Body of pancreas (tissue), 4 donors: ENCODE measurements at regions not wholly inside any gene's neighbourhood (a gene's known extent, or its start where the extent isn't known, plus 50 kb on each side); places are given as distances from the start of the nearest gene placed in this dataset.

ENCODE experiments used
- ATAC-seq: fragments of 150-250 bp; one replicate; pipeline ENCODE4 v1.9.1; 2016
- DNase-seq, 4 donors: peaks; one replicate each; pipeline ENCODE4 v3.0.0-alpha.2; 2019
- H3K27ac ChIP-seq, 4 donors: fragments of 200-600 bp; sonication (generic); 1 replicate in 3 of 4; 2 replicates in 1 of 4; pipeline versions ENCODE4 v1.5.1 to v1.6.1; 2016 to 2019; ENCODE audit warnings: mild to moderate bottlenecking in 1 of 4, mixed read lengths in 1 of 4, moderate library complexity in 1 of 4
- H3K27me3 ChIP-seq, 2 donors: fragments of 200-600 bp; sonication (generic); one replicate each; pipeline ENCODE4 v1.6.0; 2016; ENCODE audit warnings: mild to moderate bottlenecking in 1 of 2
- H3K36me3 ChIP-seq, 2 donors: fragments of 200-600 bp; sonication (generic); replicated peaks in 1 of 2; 2 replicates each; pipeline ENCODE4 v1.5.1; 2016; ENCODE audit warnings: low read depth in 2 of 2; ENCODE audit not compliant: insufficient read depth in 1 of 2
- H3K4me1 ChIP-seq: fragments of 200-600 bp; sonication (generic); one replicate; pipeline ENCODE4 v1.6.0; 2016
- H3K4me3 ChIP-seq, 2 donors: fragments of 200-600 bp; sonication (generic); 1 replicate in 1 of 2; 2 replicates in 1 of 2; pipeline ENCODE4 v1.5.1; 2016 to 2019
- H3K9me3 ChIP-seq, 3 donors: fragments of 200-600 bp; sonication (generic); 1 replicate in 2 of 3; 2 replicates in 1 of 3; pipeline ENCODE4 v1.5.1; 2016
- CTCF ChIP-seq, 7 experiments: fragments of 450-650 bp in 4 of 7; fragments of 200-600 bp in 3 of 7; sonication (generic) in 3 of 7; IDR thresholded peaks; one replicate each; pipeline ENCODE4 v1.5.1; 2016 to 2019; ENCODE audit warnings: antibody characterized with exemption in 7 of 7
- POLR2A ChIP-seq, 3 donors: fragments of 450-650 bp; IDR thresholded peaks; one replicate each; pipeline ENCODE4 v1.6.1; 2016; ENCODE audit warnings: antibody characterized with exemption in 3 of 3, mild to moderate bottlenecking in 2 of 3
- WGBS, 2 donors: methylation state at CpG; one replicate each; pipeline ENCODE4 v1.1.5; 2017; 5-methylcytosine and 5-hydroxymethylcytosine counted together
- intact Hi-C: fragments of 100-400 bp; cut with DNase I; formaldehyde crosslinking; loops from one replicate; pipeline ENCODE4 v1.15.1; 2023

- ATAC-seq: no peak
- 33 to 57% methylated on average over 1 of the region's 1 CpG for WGBS, 2 donors
- H3K4me3 ChIP-seq: no peak overlapping the region
- no peaks in the 10 kb centered on the region for H3K4me1 ChIP-seq
- intact Hi-C loops: no loop called here
- TF ChIP-seq CTCF (IDR thresholded peaks at IDR 0.05): no peak
- TF ChIP-seq POLR2A (IDR thresholded peaks at IDR 0.05): no peak
- no peak overlapping the region for H3K27ac ChIP-seq
- no peaks in the 10 kb centered on the region for H3K36me3 ChIP-seq
- DNase-seq: no peak
- H3K9me3 ChIP-seq: no peaks in the 10 kb centered on the region
- no peaks in the 10 kb centered on the region for H3K27me3 ChIP-seq
Measured at GRCh38 chrX:121455890-121456289, 408.5 kb downstream of the GLUD2 start.

DNA sequence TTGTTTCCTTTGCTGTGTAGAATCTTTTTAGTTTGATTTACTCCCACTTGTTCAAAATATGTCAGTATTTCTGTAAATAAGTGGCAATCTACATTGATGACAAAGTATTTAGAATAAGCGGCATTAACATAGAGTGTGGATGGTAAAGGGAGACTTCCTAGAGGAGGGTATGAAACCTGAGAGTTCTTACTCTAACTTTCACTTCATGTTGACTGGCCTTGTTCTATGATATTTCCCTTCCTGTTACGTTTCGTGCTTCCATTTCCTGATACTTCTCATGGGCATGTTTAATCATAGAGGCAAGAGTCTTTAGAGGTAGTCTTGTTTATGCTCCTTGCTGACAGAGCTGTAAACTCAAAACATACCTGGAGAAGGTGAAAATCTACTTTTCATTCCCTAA lies 408.9 kb downstream of the GLUD2 start:
- intact Hi-C loops: no loop called here
- 58 to 61% methylated on average over 3 of the region's 3 CpGs for WGBS, 2 donors
- no peaks in the 10 kb centered on the region for H3K9me3 ChIP-seq
- H3K27ac ChIP-seq: no peak overlapping the region
- H3K27me3 ChIP-seq: no peaks in the 10 kb centered on the region
- no peak for TF ChIP-seq CTCF (IDR thresholded peaks at IDR 0.05)
- TF ChIP-seq POLR2A (IDR thresholded peaks at IDR 0.05): no peak
- no peaks in the 10 kb centered on the region for H3K36me3 ChIP-seq
- no peaks in the 10 kb centered on the region for H3K4me1 ChIP-seq
- H3K4me3 ChIP-seq: no peak overlapping the region
- DNase-seq (no peak), ATAC-seq (no peak)

DNA sequence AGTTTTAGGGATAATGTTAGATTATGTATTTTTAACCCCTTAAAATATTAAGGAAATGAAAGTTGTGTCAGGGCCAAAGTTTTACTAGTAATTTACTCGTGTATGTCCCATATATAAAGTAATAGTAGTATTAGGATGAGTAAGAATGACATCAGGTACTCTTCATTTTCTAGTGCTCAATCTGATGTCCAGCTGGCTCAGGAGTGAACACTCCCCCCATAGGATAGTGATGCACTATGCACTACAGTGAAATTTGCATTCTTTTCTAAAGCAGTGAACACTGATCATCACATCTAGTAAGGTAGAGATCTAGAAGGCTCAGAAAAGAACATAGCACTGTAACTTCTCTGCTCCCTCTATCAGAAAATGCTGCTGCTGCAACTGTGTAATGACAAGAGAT lies 409.7 kb downstream of the GLUD2 start:
- ATAC-seq (no peak), DNase-seq (no peak)
- Histone ChIP-seq H3K36me3 (no peaks in the 10 kb centered on the region), H3K27ac (no peak overlapping the region), H3K4me3 (no peak overlapping the region), H3K4me1 (no peaks in the 10 kb centered on the region), H3K27me3 (no peaks in the 10 kb centered on the region), H3K9me3 (no peaks in the 10 kb centered on the region)
- WGBS, 2 donors: 45 to 54% methylated on average over 1 of the region's 1 CpG
- TF ChIP-seq CTCF (IDR thresholded peaks at IDR 0.05) (no peak), POLR2A (IDR thresholded peaks at IDR 0.05) (no peak)
- intact Hi-C loops: no loop called here

DNA sequence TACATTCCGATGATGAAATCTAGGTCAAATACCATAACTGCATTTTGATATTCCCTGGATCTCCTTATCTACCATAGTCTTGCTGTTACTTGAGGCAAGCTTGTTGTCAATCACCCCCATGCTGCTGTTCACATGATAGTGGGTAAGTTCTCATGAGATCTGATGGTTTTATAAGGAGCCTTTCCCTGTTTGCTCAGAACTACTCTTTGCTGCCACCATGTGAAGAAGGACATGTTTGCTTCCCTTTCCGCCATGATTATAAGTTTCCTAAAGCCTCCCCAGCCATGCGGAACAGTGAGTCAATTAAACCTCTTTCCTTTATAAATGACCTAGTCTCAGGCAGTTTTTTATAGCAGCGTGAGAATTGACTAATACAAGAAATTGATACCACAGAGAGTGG lies 432.0 kb downstream of the GLUD2 start:
- H3K9me3 ChIP-seq: no peaks in the 10 kb centered on the region
- 40 to 86% methylated on average over 4 of the region's 4 CpGs for WGBS, 2 donors
- no peak for ATAC-seq

More for the DNA sequence above, 432.0 kb downstream of the GLUD2 start:
- H3K27me3 ChIP-seq: no peaks in the 10 kb centered on the region
- intact Hi-C loops: no loop called here
- no peak for TF ChIP-seq POLR2A (IDR thresholded peaks at IDR 0.05)
- no peak for TF ChIP-seq CTCF (IDR thresholded peaks at IDR 0.05)
- no peak for DNase-seq
- no peak overlapping the region for H3K27ac ChIP-seq
- no peaks in the 10 kb centered on the region for H3K4me1 ChIP-seq
- no peak overlapping the region for H3K4me3 ChIP-seq
- H3K36me3 ChIP-seq: no peaks in the 10 kb centered on the region
